RWPE1 (cell line): ENCODE measurements at regions not wholly inside any gene's neighbourhood (a gene's known extent, or its start where the extent isn't known, plus 50 kb on each side); places are given as distances from the start of the nearest gene placed in this dataset.

Source experiments
- CTCF ChIA-PET: fragments of 350-600 bp; sonication (Branson Sonifier 250); formaldehyde crosslinking; extraction: SDS; loops from one replicate; lab custom pipeline; 2021; lab: Yijun Ruan, JAX
- POLR2A ChIA-PET: fragments of 400-600 bp; formaldehyde crosslinking; extraction: SDS; loops from one replicate; lab custom pipeline; 2020; ENCODE audit warnings: antibody characterized with exemption; ENCODE audit not compliant: low non-redundant PET; lab: Yijun Ruan, JAX
- DNase-seq: peaks from one replicate; pipeline ENCODE4 v3.0.0; 2012; ENCODE audit warnings: low spot score
- H3K27ac ChIP-seq: fragments of 450-650 bp; 2 replicates; pipeline ENCODE4 v1.5.1; 2017
- CTCF ChIP-seq: fragments of 450-650 bp; conservative IDR thresholded peaks from 2 replicates; pipeline ENCODE4 v1.5.1; 2017; ENCODE audit warnings: low read depth, mild to moderate bottlenecking

- CTCF ChIA-PET = interaction anchor here (1.0 kb wide), 1 partner anchor 26 kb away, joined by 3 read pairs; no protein-coding TSS in a partner anchor
- no peak for TF ChIP-seq CTCF
- H3K27ac ChIP-seq = no peak overlapping the region
- no peak for DNase-seq
- POLR2A ChIA-PET = no interaction called here
Measured at GRCh38 chr11:72497731-72498130, 63.4 kb upstream of the CLPB start.

DNA sequence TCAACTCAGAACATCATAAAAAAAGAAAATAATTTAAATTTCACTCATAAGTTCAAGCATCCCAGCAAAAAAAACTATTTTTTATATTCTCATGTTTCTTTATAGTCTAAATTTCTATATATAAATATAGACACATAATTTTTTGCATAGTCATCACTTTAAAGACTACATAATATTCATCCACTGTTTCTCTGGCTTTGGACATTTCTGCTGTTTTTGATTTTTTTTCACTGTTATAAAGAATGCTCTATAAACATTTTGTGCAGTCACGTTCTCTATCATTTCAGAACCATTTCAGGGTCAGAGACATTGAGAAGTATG is 59.7 kb upstream of the CLPB start:
- no peak for TF ChIP-seq CTCF
- H3K27ac ChIP-seq = no peak overlapping the region
- no peak for DNase-seq
- POLR2A ChIA-PET = no interaction called here
- CTCF ChIA-PET = interaction anchor here (0.6 kb wide), 1 partner anchor 299 kb away, joined by 3 read pairs; no protein-coding TSS in a partner anchor

GRCh38 chr11:72493426-72494108 is 59.2 kb upstream of the CLPB start:
- POLR2A ChIA-PET = no interaction called here
- CTCF ChIA-PET = no interaction called here

DNA sequence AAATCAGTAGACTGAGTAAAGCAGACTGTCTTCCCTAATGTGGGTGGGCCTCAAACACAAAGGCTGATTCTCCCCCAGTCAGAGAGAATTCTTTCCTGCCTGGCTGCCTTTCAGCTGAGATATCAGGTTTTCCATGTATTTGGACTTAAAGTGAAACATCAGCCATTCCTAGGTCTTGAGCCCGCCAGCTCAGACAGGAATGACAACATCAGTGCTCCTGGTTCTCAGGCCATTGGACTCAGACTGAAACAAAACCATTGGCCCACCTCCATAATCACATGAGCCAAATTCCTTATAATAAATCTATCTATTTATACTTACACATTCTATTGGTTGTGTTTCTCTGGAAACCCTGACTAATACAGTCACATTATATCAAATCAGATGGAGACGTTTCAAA is 56.7 kb upstream of the CLPB start:
- ChIA-PET CTCF (interaction anchor here (0.7 to 0.9 kb wide), 2 partner anchors 20 to 245 kb away, joined by 3 to 9 read pairs; no protein-coding TSS in a partner anchor), POLR2A (no interaction called here)
- no peak for DNase-seq
- TF ChIP-seq CTCF = no peak
- no peak overlapping the region for H3K27ac ChIP-seq

More at GRCh38 chr11:72493426-72494108, 59.2 kb upstream of the CLPB start:
- DNase-seq = no peak
- TF ChIP-seq CTCF = no peak
- H3K27ac ChIP-seq = no peak overlapping the region
